Sigmoid colon (tissue), 4 donors: ENCODE measurements at regions not wholly inside any gene's neighbourhood (a gene's known extent, or its start where the extent isn't known, plus 50 kb on each side); places are given as distances from the start of the nearest gene placed in this dataset.

ENCODE experiments used
- EP300 ChIP-seq, 4 donors: sonication (generic); formaldehyde crosslinking; IDR thresholded peaks; one replicate each; pipeline ENCODE4 v1.6.1; 2017; ENCODE audit warnings: antibody characterized with exemption in 4 of 4
- POLR2A ChIP-seq, 2 donors: fragments of 450-650 bp; IDR thresholded peaks; one replicate each; pipeline ENCODE4 v1.6.1; 2016; ENCODE audit warnings: antibody characterized with exemption in 2 of 2, mild to moderate bottlenecking in 2 of 2, moderate library complexity in 2 of 2
- POLR2AphosphoS5 ChIP-seq, 4 donors: sonication (generic); formaldehyde crosslinking; IDR thresholded peaks; one replicate each; pipeline ENCODE4 v1.6.1; 2017; ENCODE audit warnings: antibody characterized with exemption in 4 of 4
- TF ChIP-seq, protein P1 (sequence below), 4 experiments: fragments of 450-650 bp in 3 of 4; fragments of 200-600 bp in 1 of 4; IDR thresholded peaks; one replicate each; pipeline ENCODE4 v1.5.1; 2016 to 2019; ENCODE audit warnings: antibody characterized with exemption in 4 of 4, mild to moderate bottlenecking in 3 of 4, moderate library complexity in 2 of 4

- TF ChIP-seq POLR2A (IDR thresholded peaks at IDR 0.05) (no peak), POLR2AphosphoS5 (IDR thresholded peaks at IDR 0.05) (no peak), EP300 (IDR thresholded peaks at IDR 0.05) (no peak)
- TF ChIP-seq, protein P1, sequence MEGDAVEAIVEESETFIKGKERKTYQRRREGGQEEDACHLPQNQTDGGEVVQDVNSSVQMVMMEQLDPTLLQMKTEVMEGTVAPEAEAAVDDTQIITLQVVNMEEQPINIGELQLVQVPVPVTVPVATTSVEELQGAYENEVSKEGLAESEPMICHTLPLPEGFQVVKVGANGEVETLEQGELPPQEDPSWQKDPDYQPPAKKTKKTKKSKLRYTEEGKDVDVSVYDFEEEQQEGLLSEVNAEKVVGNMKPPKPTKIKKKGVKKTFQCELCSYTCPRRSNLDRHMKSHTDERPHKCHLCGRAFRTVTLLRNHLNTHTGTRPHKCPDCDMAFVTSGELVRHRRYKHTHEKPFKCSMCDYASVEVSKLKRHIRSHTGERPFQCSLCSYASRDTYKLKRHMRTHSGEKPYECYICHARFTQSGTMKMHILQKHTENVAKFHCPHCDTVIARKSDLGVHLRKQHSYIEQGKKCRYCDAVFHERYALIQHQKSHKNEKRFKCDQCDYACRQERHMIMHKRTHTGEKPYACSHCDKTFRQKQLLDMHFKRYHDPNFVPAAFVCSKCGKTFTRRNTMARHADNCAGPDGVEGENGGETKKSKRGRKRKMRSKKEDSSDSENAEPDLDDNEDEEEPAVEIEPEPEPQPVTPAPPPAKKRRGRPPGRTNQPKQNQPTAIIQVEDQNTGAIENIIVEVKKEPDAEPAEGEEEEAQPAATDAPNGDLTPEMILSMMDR (IDR thresholded peaks at IDR 0.05): no peak
Observed at GRCh38 chr1:22258698-22259097, 115.8 kb upstream of the WNT4 start.
